ENCODE measurements at regions not wholly inside any gene's neighbourhood (a gene's known extent, or its start where the extent isn't known, plus 50 kb on each side); places are given as distances from the start of the nearest gene placed in this dataset.

DNA sequence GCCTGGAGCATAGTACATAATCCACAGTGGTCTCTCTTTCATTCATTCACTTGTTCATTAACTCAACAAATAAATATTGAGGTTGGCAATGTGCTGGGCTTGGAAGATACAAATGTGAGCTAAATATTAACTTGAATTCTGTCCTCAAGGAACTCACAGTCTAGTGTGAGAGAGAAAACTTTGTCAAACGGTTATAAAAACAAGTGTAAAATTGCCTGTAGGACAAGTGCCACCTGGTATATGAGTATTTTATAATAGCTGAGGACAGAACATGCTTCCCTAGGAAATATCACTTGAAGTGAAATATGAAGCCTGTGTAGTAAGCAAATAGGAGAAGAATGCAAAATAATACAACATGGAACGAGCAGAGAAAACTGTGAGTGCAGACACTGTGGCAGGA, 173.1 kb upstream of the CMC1 start:
- Histone ChIP-seq H3K36me3 (ENCODE audit: control insufficient read depth in 4 of 4, insufficient read depth in 3 of 4, low read depth in 1 of 4, low read length in 3 of 4) (no peaks in the 10 kb centered on the region), H3K9me3 (ENCODE audit: control insufficient read depth in 4 of 4, low read length in 3 of 4) (peaks cover 1 to 12% (median 4%) of the 10 kb centered on the region in 4 donors)
- TF ChIP-seq RXRA (IDR thresholded peaks at IDR 0.05) (no peak), RAD21 (IDR thresholded peaks at IDR 0.05) (no peak), YY1 (IDR thresholded peaks at IDR 0.05) (no peak), FOXA1 (IDR thresholded peaks at IDR 0.05) (no peak), EGR1 (IDR thresholded peaks at IDR 0.05; ENCODE audit: low read depth in 2 of 2) (no peak), FOXA2 (IDR thresholded peaks at IDR 0.05) (no peak), HNF4G (IDR thresholded peaks at IDR 0.05) (no peak), NR2F2 (IDR thresholded peaks at IDR 0.05) (no peak), HNF4A (conservative IDR thresholded peaks at IDR 0.05) (no peak), GABPA (IDR thresholded peaks at IDR 0.05 in 1 of 2, conservative IDR thresholded peaks at IDR 0.05 in 1 of 2) (no peak), JUND (IDR thresholded peaks at IDR 0.05) (no peak), SP1 (IDR thresholded peaks at IDR 0.05) (no peak), TAF1 (conservative IDR thresholded peaks at IDR 0.05) (no peak)
- TF ChIP-seq, protein P1, sequence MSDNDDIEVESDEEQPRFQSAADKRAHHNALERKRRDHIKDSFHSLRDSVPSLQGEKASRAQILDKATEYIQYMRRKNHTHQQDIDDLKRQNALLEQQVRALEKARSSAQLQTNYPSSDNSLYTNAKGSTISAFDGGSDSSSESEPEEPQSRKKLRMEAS (IDR thresholded peaks at IDR 0.05) = no peak
- TF ChIP-seq, protein P2, sequence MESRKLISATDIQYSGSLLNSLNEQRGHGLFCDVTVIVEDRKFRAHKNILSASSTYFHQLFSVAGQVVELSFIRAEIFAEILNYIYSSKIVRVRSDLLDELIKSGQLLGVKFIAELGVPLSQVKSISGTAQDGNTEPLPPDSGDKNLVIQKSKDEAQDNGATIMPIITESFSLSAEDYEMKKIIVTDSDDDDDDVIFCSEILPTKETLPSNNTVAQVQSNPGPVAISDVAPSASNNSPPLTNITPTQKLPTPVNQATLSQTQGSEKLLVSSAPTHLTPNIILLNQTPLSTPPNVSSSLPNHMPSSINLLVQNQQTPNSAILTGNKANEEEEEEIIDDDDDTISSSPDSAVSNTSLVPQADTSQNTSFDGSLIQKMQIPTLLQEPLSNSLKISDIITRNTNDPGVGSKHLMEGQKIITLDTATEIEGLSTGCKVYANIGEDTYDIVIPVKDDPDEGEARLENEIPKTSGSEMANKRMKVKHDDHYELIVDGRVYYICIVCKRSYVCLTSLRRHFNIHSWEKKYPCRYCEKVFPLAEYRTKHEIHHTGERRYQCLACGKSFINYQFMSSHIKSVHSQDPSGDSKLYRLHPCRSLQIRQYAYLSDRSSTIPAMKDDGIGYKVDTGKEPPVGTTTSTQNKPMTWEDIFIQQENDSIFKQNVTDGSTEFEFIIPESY (IDR thresholded peaks at IDR 0.05) = no peak
- TF ChIP-seq, protein P3, sequence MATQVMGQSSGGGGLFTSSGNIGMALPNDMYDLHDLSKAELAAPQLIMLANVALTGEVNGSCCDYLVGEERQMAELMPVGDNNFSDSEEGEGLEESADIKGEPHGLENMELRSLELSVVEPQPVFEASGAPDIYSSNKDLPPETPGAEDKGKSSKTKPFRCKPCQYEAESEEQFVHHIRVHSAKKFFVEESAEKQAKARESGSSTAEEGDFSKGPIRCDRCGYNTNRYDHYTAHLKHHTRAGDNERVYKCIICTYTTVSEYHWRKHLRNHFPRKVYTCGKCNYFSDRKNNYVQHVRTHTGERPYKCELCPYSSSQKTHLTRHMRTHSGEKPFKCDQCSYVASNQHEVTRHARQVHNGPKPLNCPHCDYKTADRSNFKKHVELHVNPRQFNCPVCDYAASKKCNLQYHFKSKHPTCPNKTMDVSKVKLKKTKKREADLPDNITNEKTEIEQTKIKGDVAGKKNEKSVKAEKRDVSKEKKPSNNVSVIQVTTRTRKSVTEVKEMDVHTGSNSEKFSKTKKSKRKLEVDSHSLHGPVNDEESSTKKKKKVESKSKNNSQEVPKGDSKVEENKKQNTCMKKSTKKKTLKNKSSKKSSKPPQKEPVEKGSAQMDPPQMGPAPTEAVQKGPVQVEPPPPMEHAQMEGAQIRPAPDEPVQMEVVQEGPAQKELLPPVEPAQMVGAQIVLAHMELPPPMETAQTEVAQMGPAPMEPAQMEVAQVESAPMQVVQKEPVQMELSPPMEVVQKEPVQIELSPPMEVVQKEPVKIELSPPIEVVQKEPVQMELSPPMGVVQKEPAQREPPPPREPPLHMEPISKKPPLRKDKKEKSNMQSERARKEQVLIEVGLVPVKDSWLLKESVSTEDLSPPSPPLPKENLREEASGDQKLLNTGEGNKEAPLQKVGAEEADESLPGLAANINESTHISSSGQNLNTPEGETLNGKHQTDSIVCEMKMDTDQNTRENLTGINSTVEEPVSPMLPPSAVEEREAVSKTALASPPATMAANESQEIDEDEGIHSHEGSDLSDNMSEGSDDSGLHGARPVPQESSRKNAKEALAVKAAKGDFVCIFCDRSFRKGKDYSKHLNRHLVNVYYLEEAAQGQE (IDR thresholded peaks at IDR 0.05) = no peak
- TF ChIP-seq, protein P4, sequence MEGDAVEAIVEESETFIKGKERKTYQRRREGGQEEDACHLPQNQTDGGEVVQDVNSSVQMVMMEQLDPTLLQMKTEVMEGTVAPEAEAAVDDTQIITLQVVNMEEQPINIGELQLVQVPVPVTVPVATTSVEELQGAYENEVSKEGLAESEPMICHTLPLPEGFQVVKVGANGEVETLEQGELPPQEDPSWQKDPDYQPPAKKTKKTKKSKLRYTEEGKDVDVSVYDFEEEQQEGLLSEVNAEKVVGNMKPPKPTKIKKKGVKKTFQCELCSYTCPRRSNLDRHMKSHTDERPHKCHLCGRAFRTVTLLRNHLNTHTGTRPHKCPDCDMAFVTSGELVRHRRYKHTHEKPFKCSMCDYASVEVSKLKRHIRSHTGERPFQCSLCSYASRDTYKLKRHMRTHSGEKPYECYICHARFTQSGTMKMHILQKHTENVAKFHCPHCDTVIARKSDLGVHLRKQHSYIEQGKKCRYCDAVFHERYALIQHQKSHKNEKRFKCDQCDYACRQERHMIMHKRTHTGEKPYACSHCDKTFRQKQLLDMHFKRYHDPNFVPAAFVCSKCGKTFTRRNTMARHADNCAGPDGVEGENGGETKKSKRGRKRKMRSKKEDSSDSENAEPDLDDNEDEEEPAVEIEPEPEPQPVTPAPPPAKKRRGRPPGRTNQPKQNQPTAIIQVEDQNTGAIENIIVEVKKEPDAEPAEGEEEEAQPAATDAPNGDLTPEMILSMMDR (IDR thresholded peaks at IDR 0.05; ENCODE audit: low read depth, low read length, missing input control) = no peak
- TF ChIP-seq, protein P5, sequence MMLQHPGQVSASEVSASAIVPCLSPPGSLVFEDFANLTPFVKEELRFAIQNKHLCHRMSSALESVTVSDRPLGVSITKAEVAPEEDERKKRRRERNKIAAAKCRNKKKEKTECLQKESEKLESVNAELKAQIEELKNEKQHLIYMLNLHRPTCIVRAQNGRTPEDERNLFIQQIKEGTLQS (IDR thresholded peaks at IDR 0.05) = no peak

More for the DNA sequence above, 173.1 kb upstream of the CMC1 start:
- Histone ChIP-seq H3K4me1 (ENCODE audit: control insufficient read depth in 4 of 4, insufficient read depth in 4 of 4, low read length in 3 of 4) (no peaks in the 10 kb centered on the region), H3K27me3 (ENCODE audit: control insufficient read depth in 4 of 4, insufficient read depth in 4 of 4, low read length in 3 of 4) (no peaks in the 10 kb centered on the region), H3K9ac (ENCODE audit: low read depth in 1 of 2, low read length in 2 of 2) (no peak overlapping the region), H3K4me3 (ENCODE audit: low read depth in 1 of 3, low read length in 3 of 3) (no peak overlapping the region), H3K27ac (ENCODE audit: low read depth in 1 of 2, low read length in 2 of 2) (no peak overlapping the region)
- 61% methylated on average over 2 of the region's 2 CpGs for WGBS
- DNase-seq (ENCODE audit: low spot score) = no peak
